ENCODE measurements at regions not wholly inside any gene's neighbourhood (a gene's known extent, or its start where the extent isn't known, plus 50 kb on each side); places are given as distances from the start of the nearest gene placed in this dataset.

DNA sequence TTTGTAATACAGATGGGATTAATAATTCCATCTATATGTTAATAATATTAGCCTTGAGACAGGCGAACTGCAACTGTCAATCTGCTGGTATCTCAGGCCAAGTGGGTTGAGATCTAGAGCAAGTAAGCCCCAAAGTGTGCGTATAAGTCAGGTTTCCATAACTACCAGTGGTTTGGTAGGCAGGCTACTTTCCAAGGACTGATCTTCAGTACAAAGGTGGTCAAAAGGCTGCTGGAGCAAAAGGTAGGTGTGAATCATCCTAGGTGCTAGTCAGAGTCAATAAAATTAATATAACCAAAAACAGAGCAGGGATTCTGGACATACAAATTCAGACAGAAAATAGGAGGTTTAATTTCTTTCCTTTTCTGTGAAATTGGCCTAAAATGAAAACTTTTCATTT lies 328.0 kb downstream of the TGFB2 start:
- H3K9me3 ChIP-seq (ENCODE audit: insufficient read depth, low read length) = no peaks in the 10 kb centered on the region
- no peaks in the 10 kb centered on the region for H3K79me2 ChIP-seq (ENCODE audit: insufficient read depth, low read length)
- no peak overlapping the region for H3K27ac ChIP-seq (ENCODE audit: low read depth, low read length)
- H2AFZ ChIP-seq (ENCODE audit: low read depth, low read length, severe bottlenecking) = no peak overlapping the region
- TF ChIP-seq, protein P1, sequence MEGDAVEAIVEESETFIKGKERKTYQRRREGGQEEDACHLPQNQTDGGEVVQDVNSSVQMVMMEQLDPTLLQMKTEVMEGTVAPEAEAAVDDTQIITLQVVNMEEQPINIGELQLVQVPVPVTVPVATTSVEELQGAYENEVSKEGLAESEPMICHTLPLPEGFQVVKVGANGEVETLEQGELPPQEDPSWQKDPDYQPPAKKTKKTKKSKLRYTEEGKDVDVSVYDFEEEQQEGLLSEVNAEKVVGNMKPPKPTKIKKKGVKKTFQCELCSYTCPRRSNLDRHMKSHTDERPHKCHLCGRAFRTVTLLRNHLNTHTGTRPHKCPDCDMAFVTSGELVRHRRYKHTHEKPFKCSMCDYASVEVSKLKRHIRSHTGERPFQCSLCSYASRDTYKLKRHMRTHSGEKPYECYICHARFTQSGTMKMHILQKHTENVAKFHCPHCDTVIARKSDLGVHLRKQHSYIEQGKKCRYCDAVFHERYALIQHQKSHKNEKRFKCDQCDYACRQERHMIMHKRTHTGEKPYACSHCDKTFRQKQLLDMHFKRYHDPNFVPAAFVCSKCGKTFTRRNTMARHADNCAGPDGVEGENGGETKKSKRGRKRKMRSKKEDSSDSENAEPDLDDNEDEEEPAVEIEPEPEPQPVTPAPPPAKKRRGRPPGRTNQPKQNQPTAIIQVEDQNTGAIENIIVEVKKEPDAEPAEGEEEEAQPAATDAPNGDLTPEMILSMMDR (IDR thresholded peaks at IDR 0.05; ENCODE audit: insufficient read depth, low read length, poor library complexity, severe bottlenecking) = no peak
- TF ChIP-seq EZH2phosphoT487 (conservative IDR thresholded peaks at IDR 0.05; ENCODE audit: low read length) = no peak
- no peak overlapping the region for H3K4me2 ChIP-seq (ENCODE audit: low read depth, low read length, poor library complexity, severe bottlenecking)
- no peaks in the 10 kb centered on the region for H3K27me3 ChIP-seq (ENCODE audit: low read length)
- no peaks in the 10 kb centered on the region for H3K9me2 ChIP-seq (replicated peaks; ENCODE audit: insufficient read depth, low read length)
- H3F3A ChIP-seq (ENCODE audit: insufficient read depth) = no peaks in the 10 kb centered on the region
- H3K36me3 ChIP-seq (ENCODE audit: low read length) = no peaks in the 10 kb centered on the region
- H3K4me3 ChIP-seq (ENCODE audit: insufficient read depth, low read length, poor library complexity, severe bottlenecking) = no peak overlapping the region
- no peaks in the 10 kb centered on the region for H4K20me1 ChIP-seq (ENCODE audit: low read depth, low read length)
- no peak overlapping the region for H3K9ac ChIP-seq (ENCODE audit: low read length)

GRCh38 chr1:218674280-218674773 lies 329.2 kb downstream of the TGFB2 start:
- Histone ChIP-seq H3K27me3 (ENCODE audit: low read length) (no peaks in the 10 kb centered on the region), H2AFZ (ENCODE audit: low read depth, low read length, severe bottlenecking) (no peak overlapping the region), H3K9ac (ENCODE audit: low read length) (no peak overlapping the region), H3K36me3 (ENCODE audit: low read length) (no peaks in the 10 kb centered on the region), H4K20me1 (ENCODE audit: low read depth, low read length) (no peaks in the 10 kb centered on the region), H3K79me2 (ENCODE audit: insufficient read depth, low read length) (no peaks in the 10 kb centered on the region), H3K4me2 (ENCODE audit: low read depth, low read length, poor library complexity, severe bottlenecking) (no peak overlapping the region), H3K4me3 (ENCODE audit: insufficient read depth, low read length, poor library complexity, severe bottlenecking) (no peak overlapping the region), H3K27ac (ENCODE audit: low read depth, low read length) (no peak overlapping the region), H3F3A (ENCODE audit: insufficient read depth) (no peaks in the 10 kb centered on the region), H3K9me3 (ENCODE audit: insufficient read depth, low read length) (no peaks in the 10 kb centered on the region), H3K9me2 (replicated peaks; ENCODE audit: insufficient read depth, low read length) (no peaks in the 10 kb centered on the region)
- TF ChIP-seq, protein P1 (IDR thresholded peaks at IDR 0.05; ENCODE audit: insufficient read depth, low read length, poor library complexity, severe bottlenecking) = no peak
- TF ChIP-seq EZH2phosphoT487 (conservative IDR thresholded peaks at IDR 0.05; ENCODE audit: low read length) = no peak

DNA sequence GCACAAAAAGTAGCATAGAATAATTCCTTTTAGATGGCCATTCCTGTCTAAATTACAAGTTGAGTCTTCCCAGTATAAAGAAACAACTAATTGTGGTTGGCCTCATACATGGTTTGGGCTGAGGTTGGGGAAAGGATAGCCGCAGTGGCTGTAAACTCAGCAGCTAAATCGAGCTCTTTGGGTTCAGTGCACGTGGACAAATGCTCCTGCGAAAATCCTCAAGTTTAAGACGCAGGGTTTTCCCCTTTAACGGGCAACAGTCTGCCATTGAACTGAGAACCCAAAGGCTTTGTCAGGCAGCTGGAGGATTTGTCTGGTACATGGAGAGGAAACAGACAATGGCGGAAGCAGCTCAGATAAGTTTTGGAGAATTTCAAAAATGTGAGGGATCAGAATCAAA lies 331.9 kb downstream of the TGFB2 start:
- Histone ChIP-seq H3K9me2 (replicated peaks; ENCODE audit: insufficient read depth, low read length) (no peaks in the 10 kb centered on the region), H3F3A (ENCODE audit: insufficient read depth) (no peaks in the 10 kb centered on the region), H3K27ac (ENCODE audit: low read depth, low read length) (no peak overlapping the region), H3K9ac (ENCODE audit: low read length) (no peak overlapping the region), H3K79me2 (ENCODE audit: insufficient read depth, low read length) (no peaks in the 10 kb centered on the region), H3K36me3 (ENCODE audit: low read length) (no peaks in the 10 kb centered on the region), H3K4me2 (ENCODE audit: low read depth, low read length, poor library complexity, severe bottlenecking) (no peak overlapping the region), H3K4me3 (ENCODE audit: insufficient read depth, low read length, poor library complexity, severe bottlenecking) (no peak overlapping the region), H3K27me3 (ENCODE audit: low read length) (no peaks in the 10 kb centered on the region), H2AFZ (ENCODE audit: low read depth, low read length, severe bottlenecking) (no peak overlapping the region), H4K20me1 (ENCODE audit: low read depth, low read length) (no peaks in the 10 kb centered on the region), H3K9me3 (ENCODE audit: insufficient read depth, low read length) (no peaks in the 10 kb centered on the region)
- TF ChIP-seq EZH2phosphoT487 (conservative IDR thresholded peaks at IDR 0.05; ENCODE audit: low read length) = no peak
- TF ChIP-seq, protein P1 (IDR thresholded peaks at IDR 0.05; ENCODE audit: insufficient read depth, low read length, poor library complexity, severe bottlenecking) = no peak
